HUES64 (cell line): ENCODE measurements at regions not wholly inside any gene's neighbourhood (a gene's known extent, or its start where the extent isn't known, plus 50 kb on each side); places are given as distances from the start of the nearest gene placed in this dataset.

Source experiments
- H3K27ac ChIP-seq: 2 replicates; pipeline ENCODE4 v1.7.0; 2013; ENCODE audit warnings: low read depth, low read length, inconsistent platforms
- H3K27me3 ChIP-seq: 2 replicates; pipeline ENCODE4 v1.6.1; 2013; ENCODE audit warnings: mild to moderate bottlenecking, low read length; ENCODE audit not compliant: insufficient read depth
- H3K36me3 ChIP-seq: 2 replicates; pipeline ENCODE4 v1.6.1; 2013; ENCODE audit warnings: mild to moderate bottlenecking, low read length; ENCODE audit not compliant: insufficient read depth
- H3K4me1 ChIP-seq: 2 replicates; pipeline ENCODE4 v1.6.1; 2013; ENCODE audit warnings: mild to moderate bottlenecking, low read length, moderate library complexity; ENCODE audit not compliant: insufficient read depth
- H3K4me3 ChIP-seq: 2 replicates; pipeline ENCODE4 v1.5.1; 2013; ENCODE audit warnings: mild to moderate bottlenecking, low read length, moderate library complexity
- H3K9ac ChIP-seq: 2 replicates; pipeline ENCODE4 v1.6.1; 2013; ENCODE audit warnings: mild to moderate bottlenecking, low read depth, low read length
- H3K9me3 ChIP-seq: 2 replicates; pipeline ENCODE4 v1.6.1; 2013; ENCODE audit warnings: low read depth, low read length; ENCODE audit not compliant: insufficient read depth
- WGBS: fragments of 150-250, 120-280 bp; methylation state at CpG from one replicate; pipeline ENCODE4 v1.1.7; 2013; ENCODE audit warnings: missing lambda C conversion rate; 5-methylcytosine and 5-hydroxymethylcytosine counted together

DNA sequence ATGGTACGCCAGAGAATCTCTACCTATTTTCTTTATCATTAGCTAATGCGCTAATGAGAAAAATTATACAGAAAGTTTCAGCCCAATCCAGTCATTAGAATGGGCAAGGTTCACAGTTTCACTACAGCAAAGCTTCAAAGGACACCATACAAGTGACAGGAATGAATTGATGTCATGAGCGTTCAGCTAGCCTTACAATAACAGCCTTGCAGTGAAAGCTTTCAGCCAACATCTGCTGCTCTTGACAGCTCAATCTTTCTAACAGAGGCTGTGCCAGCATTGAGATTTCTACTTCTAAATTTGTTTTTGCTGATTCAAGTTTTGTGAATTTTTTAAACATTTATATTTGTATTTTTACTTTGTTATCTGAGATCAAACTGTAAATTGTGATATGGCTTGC is 302.4 kb upstream of the FAM174A start:
- H3K9me3 ChIP-seq, result no peaks in the 10 kb centered on the region
- WGBS, result 95% methylated on average over 3 of the region's 3 CpGs
- H3K4me1 ChIP-seq, result no peaks in the 10 kb centered on the region
- no peaks in the 10 kb centered on the region for H3K27me3 ChIP-seq
- H3K36me3 ChIP-seq, result no peaks in the 10 kb centered on the region
- no peak overlapping the region for H3K4me3 ChIP-seq
- no peak overlapping the region for H3K9ac ChIP-seq
- H3K27ac ChIP-seq, result no peak overlapping the region

DNA sequence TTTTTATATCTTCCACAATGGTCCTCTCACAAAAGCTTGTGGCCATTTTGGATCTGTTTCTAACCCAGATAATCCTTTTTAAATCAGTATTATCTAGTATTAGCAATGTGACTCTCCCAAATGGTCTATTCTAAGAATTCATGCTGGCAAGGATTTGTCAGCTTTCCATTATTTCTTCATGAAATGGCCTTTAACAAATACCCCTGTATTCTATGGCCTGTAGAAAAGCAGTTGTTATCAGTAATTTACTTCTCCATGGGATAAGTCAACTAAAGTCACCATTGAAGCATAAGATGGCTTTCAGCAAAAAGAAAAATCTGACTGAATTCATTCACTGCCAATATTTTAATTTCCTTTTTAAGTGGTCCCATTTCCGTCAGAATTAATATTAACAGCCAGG is 346.4 kb upstream of the FAM174A start:
- no peak overlapping the region for H3K4me3 ChIP-seq
- no peak overlapping the region for H3K27ac ChIP-seq
- peaks cover 9% of the 10 kb centered on the region for H3K4me1 ChIP-seq
- H3K36me3 ChIP-seq, result no peaks in the 10 kb centered on the region
- no peak overlapping the region for H3K9ac ChIP-seq
- WGBS, result 100% methylated on average over 1 of the region's 1 CpG
- H3K9me3 ChIP-seq, result no peaks in the 10 kb centered on the region
- no peaks in the 10 kb centered on the region for H3K27me3 ChIP-seq

DNA sequence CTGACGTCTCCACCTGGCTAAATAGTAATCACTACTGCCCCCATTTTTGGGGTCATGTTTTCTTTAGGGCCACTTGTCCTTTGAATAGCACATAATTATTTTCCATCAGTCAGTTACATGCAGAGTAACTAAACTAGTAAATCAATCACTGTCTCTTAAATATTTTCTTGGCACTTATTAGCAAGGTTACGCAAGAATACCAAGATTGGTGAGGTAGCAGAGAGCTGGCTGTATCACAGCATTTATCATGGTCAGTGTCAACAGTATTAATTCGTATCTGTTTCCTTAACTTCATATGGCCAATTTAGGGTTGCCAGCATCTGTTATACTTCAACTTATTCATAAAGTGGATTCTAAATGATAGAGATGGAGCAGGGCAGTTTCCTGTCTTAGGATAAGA is 346.8 kb upstream of the FAM174A start:
- H3K36me3 ChIP-seq, result no peaks in the 10 kb centered on the region
- WGBS, result 97% methylated on average over 3 of the region's 3 CpGs

DNA sequence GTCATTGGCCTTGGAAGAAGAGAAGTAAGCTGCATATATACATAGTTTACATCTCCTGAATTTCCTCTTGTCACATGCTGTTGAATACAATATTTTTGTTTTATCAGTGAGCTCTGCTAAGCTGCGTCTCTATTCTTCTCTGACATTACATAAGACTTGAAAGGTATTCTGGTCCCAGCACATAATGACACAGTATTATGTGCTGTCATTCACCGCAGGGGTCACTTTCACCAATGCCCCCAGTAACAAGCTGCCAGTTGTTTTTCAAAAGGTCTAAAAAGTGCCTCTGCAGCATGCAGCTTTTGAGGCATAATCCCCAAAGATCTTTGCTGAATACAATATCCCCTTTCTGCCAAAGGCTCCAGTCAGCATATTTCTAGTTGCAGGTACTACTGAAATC is 349.0 kb upstream of the FAM174A start:
- H3K9ac ChIP-seq, result no peak overlapping the region
- H3K36me3 ChIP-seq, result no peaks in the 10 kb centered on the region
- peaks cover 9% of the 10 kb centered on the region for H3K4me1 ChIP-seq
- no peak overlapping the region for H3K4me3 ChIP-seq
- H3K27me3 ChIP-seq, result no peaks in the 10 kb centered on the region
- 71% methylated on average over 2 of the region's 2 CpGs for WGBS
- no peaks in the 10 kb centered on the region for H3K9me3 ChIP-seq
- no peak overlapping the region for H3K27ac ChIP-seq

More for the DNA sequence above, 346.8 kb upstream of the FAM174A start:
- H3K4me1 ChIP-seq, result peaks cover 9% of the 10 kb centered on the region
- no peaks in the 10 kb centered on the region for H3K27me3 ChIP-seq
- H3K9ac ChIP-seq, result no peak overlapping the region
- H3K27ac ChIP-seq, result no peak overlapping the region
- no peaks in the 10 kb centered on the region for H3K9me3 ChIP-seq
- no peak overlapping the region for H3K4me3 ChIP-seq

DNA sequence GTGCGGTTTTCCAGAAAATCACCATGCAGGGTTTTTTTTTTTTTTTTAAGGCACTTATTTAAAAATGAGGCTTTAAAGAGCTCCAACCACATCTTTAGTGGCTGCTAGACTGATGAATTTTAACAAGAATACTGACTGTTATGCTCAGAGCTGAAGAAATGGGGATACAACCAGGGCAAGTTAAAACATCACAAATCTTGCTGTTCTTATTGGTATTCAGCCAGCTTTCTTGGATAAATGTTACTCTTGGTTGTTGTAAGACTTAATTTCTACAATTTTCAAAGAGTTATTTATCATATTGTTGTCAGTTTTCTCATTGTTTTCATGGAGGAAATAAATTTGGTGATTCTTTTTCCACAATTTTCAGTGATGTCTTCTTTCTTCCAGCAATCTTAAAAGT is 352.8 kb upstream of the FAM174A start:
- Histone ChIP-seq H3K4me1 (peaks cover 9% of the 10 kb centered on the region), H3K27me3 (no peaks in the 10 kb centered on the region), H3K36me3 (no peaks in the 10 kb centered on the region), H3K4me3 (no peak overlapping the region), H3K27ac (no peak overlapping the region), H3K9me3 (no peaks in the 10 kb centered on the region), H3K9ac (no peak overlapping the region)
- 100% methylated on average over 1 of the region's 1 CpG for WGBS

DNA sequence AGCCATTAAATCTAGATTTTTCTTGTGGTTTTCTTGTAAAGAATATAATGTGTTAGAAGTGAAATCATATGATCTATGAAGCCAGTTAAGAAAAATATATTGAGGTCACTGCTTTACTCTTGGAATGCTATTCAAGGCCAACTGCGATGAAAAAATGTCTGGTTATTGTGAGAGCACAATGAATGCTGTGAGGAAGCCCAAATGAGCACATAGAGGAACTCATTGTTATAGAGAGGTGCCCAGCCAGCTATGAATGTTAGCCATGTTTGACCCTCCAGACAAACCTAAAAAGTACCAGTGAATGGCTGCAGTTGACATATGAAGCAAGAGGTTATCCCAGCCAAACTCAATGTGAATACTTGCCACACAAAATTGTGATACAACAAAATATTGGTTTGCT is 359.8 kb upstream of the FAM174A start:
- no peaks in the 10 kb centered on the region for H3K4me1 ChIP-seq
- H3K27me3 ChIP-seq, result no peaks in the 10 kb centered on the region
- no peaks in the 10 kb centered on the region for H3K36me3 ChIP-seq
- H3K9ac ChIP-seq, result no peak overlapping the region
- WGBS, result 96% methylated on average over 1 of the region's 1 CpG
- H3K9me3 ChIP-seq, result no peaks in the 10 kb centered on the region
- no peak overlapping the region for H3K27ac ChIP-seq
- no peak overlapping the region for H3K4me3 ChIP-seq

DNA sequence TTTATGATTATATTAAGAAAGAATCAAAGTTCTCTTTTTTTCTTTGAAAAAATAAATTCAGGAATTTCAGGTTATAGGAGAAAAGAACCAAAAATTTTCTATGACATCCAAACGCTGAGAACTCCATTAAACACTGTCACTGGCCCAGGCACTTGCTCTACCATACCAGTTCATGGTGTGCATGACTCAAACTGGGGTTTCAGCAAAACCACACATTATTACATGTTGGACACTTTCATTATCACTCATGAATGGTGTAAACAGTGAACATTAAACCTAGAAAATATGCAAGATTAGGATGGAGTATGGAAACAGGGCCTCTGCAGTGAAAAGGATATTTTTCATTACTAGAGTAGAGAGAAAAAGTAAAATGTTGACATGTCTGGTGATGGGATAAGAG is 369.9 kb upstream of the FAM174A start:
- WGBS, result 95% methylated on average over 1 of the region's 1 CpG

DNA sequence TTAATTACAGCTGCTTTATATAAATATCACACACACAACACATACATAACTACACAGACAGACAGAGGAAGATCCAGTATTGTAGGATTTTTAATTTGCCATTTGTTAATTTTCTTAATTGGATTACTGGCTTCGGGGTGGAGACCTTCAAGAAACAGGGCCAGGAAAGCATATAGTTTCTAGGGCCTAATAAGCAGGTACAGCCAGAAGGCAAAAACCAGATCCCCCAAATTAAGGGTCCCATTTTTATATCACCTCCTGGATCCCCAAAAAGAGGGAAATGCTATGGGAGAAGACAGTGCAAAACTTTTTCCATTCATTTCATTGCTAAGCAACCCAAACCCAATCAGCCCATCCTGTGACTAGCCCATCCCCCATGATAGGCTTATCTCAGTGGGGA is 373.3 kb upstream of the FAM174A start:
- peaks cover 34% of the 10 kb centered on the region for H3K9me3 ChIP-seq
- WGBS, result 80% methylated on average over 1 of the region's 1 CpG
- H3K4me3 ChIP-seq, result no peak overlapping the region
- no peaks in the 10 kb centered on the region for H3K36me3 ChIP-seq
- no peak overlapping the region for H3K27ac ChIP-seq
- H3K4me1 ChIP-seq, result no peaks in the 10 kb centered on the region
- H3K9ac ChIP-seq, result no peak overlapping the region
- H3K27me3 ChIP-seq, result no peaks in the 10 kb centered on the region

More for the DNA sequence above, 369.9 kb upstream of the FAM174A start:
- H3K9ac ChIP-seq, result no peak overlapping the region
- H3K4me3 ChIP-seq, result no peak overlapping the region
- peaks cover 32% of the 10 kb centered on the region for H3K9me3 ChIP-seq
- H3K27ac ChIP-seq, result no peak overlapping the region
- peaks cover 8% of the 10 kb centered on the region; the same call in 1 of the 2 replicates for H3K4me1 ChIP-seq
- no peaks in the 10 kb centered on the region for H3K27me3 ChIP-seq
- no peaks in the 10 kb centered on the region for H3K36me3 ChIP-seq

DNA sequence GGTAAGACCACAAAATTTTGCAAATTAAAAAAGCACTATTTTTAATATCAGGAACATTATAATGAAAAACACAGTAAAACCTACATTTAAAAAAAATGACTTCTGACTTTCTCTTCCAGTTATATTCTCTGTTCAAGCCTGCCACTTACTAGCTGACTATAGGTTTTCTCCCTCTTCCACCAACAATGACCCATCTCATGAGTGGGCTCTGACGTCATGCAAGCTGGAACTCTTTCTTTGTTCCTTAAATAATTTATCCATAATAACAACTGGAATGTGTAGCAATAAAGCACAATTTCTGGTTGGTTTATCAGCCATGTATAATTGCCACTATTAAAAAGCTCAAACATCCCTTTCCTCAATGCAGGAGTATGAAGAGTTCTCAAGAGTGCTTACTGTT is 378.1 kb upstream of the FAM174A start:
- H3K27me3 ChIP-seq, result no peaks in the 10 kb centered on the region
- H3K36me3 ChIP-seq, result no peaks in the 10 kb centered on the region
- no peak overlapping the region for H3K27ac ChIP-seq
- H3K9me3 ChIP-seq, result peaks cover 18% of the 10 kb centered on the region
- WGBS, result 90% methylated on average over 1 of the region's 1 CpG
- H3K4me1 ChIP-seq, result no peaks in the 10 kb centered on the region
- H3K4me3 ChIP-seq, result no peak overlapping the region
- no peak overlapping the region for H3K9ac ChIP-seq

DNA sequence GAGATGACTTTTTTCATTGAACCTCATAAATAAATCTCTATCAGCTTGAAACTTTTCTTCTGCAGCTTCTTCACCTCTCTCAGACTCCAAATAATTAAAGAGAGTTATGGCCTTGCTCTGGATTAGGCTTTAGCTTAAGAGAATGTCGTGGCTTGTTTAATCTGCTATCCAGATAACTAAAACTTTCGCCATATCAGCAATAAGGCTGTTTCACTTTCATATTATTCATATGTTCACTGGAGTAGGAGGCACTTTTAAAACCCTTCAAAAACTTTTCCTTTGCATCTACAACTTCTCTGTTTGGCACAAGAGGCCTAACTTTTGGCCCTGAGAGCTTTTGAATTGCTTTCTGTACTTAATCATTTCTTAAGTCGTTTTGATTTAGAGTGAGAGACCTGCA is 386.9 kb upstream of the FAM174A start:
- Histone ChIP-seq H3K4me3 (no peak overlapping the region), H3K36me3 (no peaks in the 10 kb centered on the region), H3K27ac (no peak overlapping the region), H3K9ac (no peak overlapping the region), H3K4me1 (no peaks in the 10 kb centered on the region), H3K9me3 (no peaks in the 10 kb centered on the region), H3K27me3 (no peaks in the 10 kb centered on the region)
- 94% methylated on average over 2 of the region's 3 CpGs for WGBS

DNA sequence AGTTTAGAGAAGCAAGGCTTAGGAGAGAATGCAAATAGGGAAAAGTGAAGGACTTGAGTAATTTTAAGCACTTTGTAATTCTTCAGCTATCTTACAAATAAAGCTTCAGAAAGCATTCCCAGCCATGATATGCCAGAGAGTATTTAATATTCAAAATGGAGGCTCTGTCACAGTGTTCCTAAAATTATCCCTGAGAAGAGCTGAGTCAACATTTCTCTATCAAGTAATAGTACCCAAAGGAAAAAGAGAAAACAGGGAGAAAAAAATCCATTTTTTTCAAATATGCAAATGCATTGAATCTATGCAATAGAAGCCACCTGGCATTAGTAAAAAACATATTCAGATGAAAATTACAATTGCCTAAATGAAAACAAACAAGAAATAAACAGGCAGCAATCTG is 392.6 kb upstream of the FAM174A start:
- H3K4me3 ChIP-seq, result no peak overlapping the region
- H3K4me1 ChIP-seq, result no peaks in the 10 kb centered on the region
- no peak overlapping the region for H3K27ac ChIP-seq
- H3K9me3 ChIP-seq, result no peaks in the 10 kb centered on the region
- H3K9ac ChIP-seq, result no peak overlapping the region
- no peaks in the 10 kb centered on the region for H3K27me3 ChIP-seq
- H3K36me3 ChIP-seq, result no peaks in the 10 kb centered on the region

DNA sequence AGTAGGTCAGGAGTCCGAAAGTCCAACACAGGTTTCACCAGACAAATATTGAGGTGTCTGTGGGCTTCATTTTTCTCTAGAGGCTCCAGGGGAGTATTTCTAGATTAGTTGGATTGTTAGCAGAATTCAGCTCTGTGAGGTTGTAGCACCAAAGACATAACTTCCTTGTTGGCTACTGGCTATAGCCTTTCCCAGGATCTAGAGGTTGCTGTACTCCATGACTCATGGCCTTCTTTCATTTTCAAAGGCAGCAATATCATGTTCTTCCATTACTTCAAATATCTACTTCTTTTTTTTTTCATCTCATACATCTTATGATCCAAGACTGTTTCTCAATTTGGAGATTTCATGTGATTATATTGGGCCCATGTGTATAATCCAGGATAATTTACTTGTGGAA is 404.0 kb upstream of the FAM174A start:
- Histone ChIP-seq H3K4me3 (no peak overlapping the region), H3K4me1 (no peaks in the 10 kb centered on the region), H3K9ac (no peak overlapping the region), H3K36me3 (no peaks in the 10 kb centered on the region), H3K9me3 (no peaks in the 10 kb centered on the region), H3K27ac (no peak overlapping the region), H3K27me3 (no peaks in the 10 kb centered on the region)
- WGBS, result 100% methylated on average over 1 of the region's 1 CpG
